Type B pancreatic cell (in vitro differentiated cells): ENCODE measurements at regions not wholly inside any gene's neighbourhood (a gene's known extent, or its start where the extent isn't known, plus 50 kb on each side); places are given as distances from the start of the nearest gene placed in this dataset.

Experiments used
- DNase-seq: peaks from one replicate; pipeline ENCODE4 v3.0.0; 2021; ENCODE audit warnings: mixed read lengths; ENCODE audit not compliant: unreplicated experiment; ENCODE audit errors: extremely low spot score
- H3K27ac Mint-ChIP-seq: 2 replicates; pipeline ENCODE4 v1.8.0; 2021; ENCODE audit warnings: mild to moderate bottlenecking, mixed read lengths
- H3K27me3 Mint-ChIP-seq: 2 replicates; pipeline ENCODE4 v1.8.0; 2021; ENCODE audit warnings: mixed read lengths
- H3K36me3 Mint-ChIP-seq: 2 replicates; pipeline ENCODE4 v1.8.0; 2021; ENCODE audit warnings: mixed read lengths
- H3K4me1 Mint-ChIP-seq: one replicate; pipeline ENCODE4 v1.8.0; 2021; ENCODE audit warnings: mixed read lengths; ENCODE audit not compliant: unreplicated experiment
- H3K4me3 Mint-ChIP-seq: 2 replicates; pipeline ENCODE4 v1.8.0; 2021; ENCODE audit warnings: mild to moderate bottlenecking, mixed read lengths
- H3K9me3 Mint-ChIP-seq: 2 replicates; pipeline ENCODE4 v1.8.0; 2021; ENCODE audit warnings: mixed read lengths
- CTCF ChIP-seq: fragments of 200-600 bp; sonication (generic); conservative IDR thresholded peaks from 2 replicates; pipeline ENCODE4 v1.5.0; 2021; ENCODE audit warnings: antibody characterized with exemption, mild to moderate bottlenecking

GRCh38 chr7:17498230-17498629 is 199.8 kb downstream of the AHR start:
- H3K4me3 Mint-ChIP-seq: peak overlapping the region; percentile 74
- peaks cover 3% of the 10 kb centered on the region for H3K9me3 Mint-ChIP-seq
- no peaks in the 10 kb centered on the region for H3K36me3 Mint-ChIP-seq
- DNase-seq: no peak
- no peak for TF ChIP-seq CTCF
- H3K4me1 Mint-ChIP-seq: peaks cover 22% of the 10 kb centered on the region
- peak overlapping the region; percentile 83 for H3K27ac Mint-ChIP-seq
- peaks cover 5% of the 10 kb centered on the region for H3K27me3 Mint-ChIP-seq

- DNase-seq: no peak
- Mint-ChIP-seq H3K27me3 (peaks cover 5% of the 10 kb centered on the region), H3K4me1 (peaks cover 22% of the 10 kb centered on the region), H3K9me3 (peaks cover 3% of the 10 kb centered on the region), H3K4me3 (no peak overlapping the region), H3K36me3 (no peaks in the 10 kb centered on the region), H3K27ac (no peak overlapping the region)
- no peak for TF ChIP-seq CTCF
These were observed 202.3 kb downstream of the AHR start for GRCh38 chr7:17500736-17501135.

GRCh38 chr7:17501441-17502212 is 203.2 kb downstream of the AHR start:
- Mint-ChIP-seq H3K4me3 (no peak overlapping the region), H3K4me1 (peaks cover 25% of the 10 kb centered on the region), H3K27ac (no peak overlapping the region), H3K36me3 (no peaks in the 10 kb centered on the region), H3K27me3 (peaks cover 5% of the 10 kb centered on the region), H3K9me3 (no peaks in the 10 kb centered on the region)
- no peak for TF ChIP-seq CTCF
- no peak for DNase-seq

- no peak for TF ChIP-seq CTCF
- Mint-ChIP-seq H3K4me1 (peaks cover 25% of the 10 kb centered on the region), H3K27ac (no peak overlapping the region), H3K9me3 (no peaks in the 10 kb centered on the region), H3K36me3 (no peaks in the 10 kb centered on the region), H3K27me3 (peaks cover 5% of the 10 kb centered on the region), H3K4me3 (no peak overlapping the region)
- no peak for DNase-seq
These were observed 204.0 kb downstream of the AHR start for GRCh38 chr7:17502213-17503060.

GRCh38 chr7:17506095-17506494 is 207.6 kb downstream of the AHR start:
- peaks cover 2% of the 10 kb centered on the region for H3K27me3 Mint-ChIP-seq
- no peaks in the 10 kb centered on the region for H3K36me3 Mint-ChIP-seq
- peak overlapping the region; percentile 41 for H3K4me3 Mint-ChIP-seq
- peaks cover 9% of the 10 kb centered on the region for H3K4me1 Mint-ChIP-seq
- no peak for DNase-seq
- H3K27ac Mint-ChIP-seq: peak overlapping the region; percentile 34
- no peak for TF ChIP-seq CTCF
- no peaks in the 10 kb centered on the region for H3K9me3 Mint-ChIP-seq
